Left lung (tissue), 4 donors: ENCODE measurements at regions not wholly inside any gene's neighbourhood (a gene's known extent, or its start where the extent isn't known, plus 50 kb on each side); places are given as distances from the start of the nearest gene placed in this dataset.

Source experiments
- ATAC-seq: fragments of 200-7000 bp; cut with Tn5 transposase; one replicate; pipeline ENCODE4 v1.9.1; 2020; ENCODE audit warnings: moderate library complexity
- DNase-seq, 4 donors: peaks; one replicate each; pipeline ENCODE4 v3.0.0-alpha.2; 2013 to 2020
- H3K27ac ChIP-seq, 2 donors: fragments of 200-600 bp; sonication (generic) in 1 of 2; one replicate each; pipeline versions ENCODE4 v1.5.0 to v1.8.0; 2020 to 2021
- H3K27me3 ChIP-seq, 2 donors: fragments of 200-600 bp; sonication (generic) in 1 of 2; one replicate each; pipeline versions ENCODE4 v1.5.0 to v1.8.0; 2020 to 2021
- H3K36me3 ChIP-seq, 2 donors: fragments of 200-600 bp; sonication (generic) in 1 of 2; one replicate each; pipeline versions ENCODE4 v1.5.0 to v1.8.0; 2020 to 2021
- H3K4me1 ChIP-seq, 2 donors: fragments of 200-600 bp; one replicate each; pipeline ENCODE4 v1.8.0; 2021
- H3K4me3 ChIP-seq, 2 donors: fragments of 200-600 bp; sonication (generic) in 1 of 2; one replicate each; pipeline versions ENCODE4 v1.5.0 to v1.8.0; 2020 to 2021; ENCODE audit warnings: mild to moderate bottlenecking in 1 of 2
- H3K9me3 ChIP-seq, 2 donors: fragments of 200-600 bp; sonication (generic) in 1 of 2; one replicate each; pipeline versions ENCODE4 v1.5.0 to v1.8.0; 2020 to 2021
- intact Hi-C, 2 donors: fragments of 100-400 bp; cut with DNase I; formaldehyde crosslinking; loops; one replicate each; pipeline versions ENCODE4 v1.11.2 to v1.14.2; 2022
- TF ChIP-seq, protein P1 (sequence below), 2 donors: fragments of 200-600 bp; sonication (generic) in 1 of 2; IDR thresholded peaks; one replicate each; pipeline versions ENCODE4 v1.5.0 to v1.8.0; 2021; ENCODE audit warnings: antibody characterized with exemption in 2 of 2
- donor health status: DM: no; HTN: yes; CAD: no.
- donor health status: DM: no; HTN: no; CAD: no.

GRCh38 chr10:129169115-129169514 is 297.9 kb upstream of the MGMT start:
- DNase-seq (no peak), ATAC-seq (no peak)
- Histone ChIP-seq H3K27ac (no peak overlapping the region), H3K27me3 (peaks cover 0 to 10% of the 10 kb centered on the region in 2 donors), H3K36me3 (no peaks in the 10 kb centered on the region), H3K4me3 (no peak overlapping the region), H3K4me1 (no peaks in the 10 kb centered on the region), H3K9me3 (no peaks in the 10 kb centered on the region)
- TF ChIP-seq, protein P1, sequence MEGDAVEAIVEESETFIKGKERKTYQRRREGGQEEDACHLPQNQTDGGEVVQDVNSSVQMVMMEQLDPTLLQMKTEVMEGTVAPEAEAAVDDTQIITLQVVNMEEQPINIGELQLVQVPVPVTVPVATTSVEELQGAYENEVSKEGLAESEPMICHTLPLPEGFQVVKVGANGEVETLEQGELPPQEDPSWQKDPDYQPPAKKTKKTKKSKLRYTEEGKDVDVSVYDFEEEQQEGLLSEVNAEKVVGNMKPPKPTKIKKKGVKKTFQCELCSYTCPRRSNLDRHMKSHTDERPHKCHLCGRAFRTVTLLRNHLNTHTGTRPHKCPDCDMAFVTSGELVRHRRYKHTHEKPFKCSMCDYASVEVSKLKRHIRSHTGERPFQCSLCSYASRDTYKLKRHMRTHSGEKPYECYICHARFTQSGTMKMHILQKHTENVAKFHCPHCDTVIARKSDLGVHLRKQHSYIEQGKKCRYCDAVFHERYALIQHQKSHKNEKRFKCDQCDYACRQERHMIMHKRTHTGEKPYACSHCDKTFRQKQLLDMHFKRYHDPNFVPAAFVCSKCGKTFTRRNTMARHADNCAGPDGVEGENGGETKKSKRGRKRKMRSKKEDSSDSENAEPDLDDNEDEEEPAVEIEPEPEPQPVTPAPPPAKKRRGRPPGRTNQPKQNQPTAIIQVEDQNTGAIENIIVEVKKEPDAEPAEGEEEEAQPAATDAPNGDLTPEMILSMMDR (IDR thresholded peaks at IDR 0.05), result no peak
- intact Hi-C loops, result no loop called here

DNA sequence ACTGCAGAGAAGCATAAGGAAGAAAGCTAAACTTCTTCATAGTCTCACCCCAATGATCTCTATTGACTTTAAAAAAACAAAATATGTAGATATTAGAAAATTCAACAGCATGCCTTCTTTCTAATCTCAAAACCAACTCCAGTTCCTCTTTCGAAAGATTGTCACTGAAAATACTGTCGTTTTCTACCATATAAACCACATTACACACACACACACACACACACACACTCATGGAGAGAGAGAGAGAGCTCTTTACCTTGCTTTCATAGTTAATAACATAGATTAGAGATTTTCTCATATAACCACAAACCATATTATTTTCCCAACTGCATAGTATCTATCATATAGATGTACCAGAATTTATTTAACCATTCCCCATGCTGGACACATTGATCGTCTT is 296.2 kb upstream of the MGMT start:
- H3K4me3 ChIP-seq, result no peak overlapping the region
- no peak overlapping the region for H3K27ac ChIP-seq
- no peaks in the 10 kb centered on the region for H3K4me1 ChIP-seq
- no peaks in the 10 kb centered on the region for H3K36me3 ChIP-seq
- DNase-seq (no peak), ATAC-seq (no peak)
- no peaks in the 10 kb centered on the region for H3K9me3 ChIP-seq
- intact Hi-C loops, result no loop called here
- H3K27me3 ChIP-seq, result peaks cover 4 to 25% of the 10 kb centered on the region in 2 donors
- TF ChIP-seq, protein P1 (IDR thresholded peaks at IDR 0.05), result no peak

GRCh38 chr10:129171812-129172211 is 295.2 kb upstream of the MGMT start:
- no peak overlapping the region for H3K4me3 ChIP-seq
- intact Hi-C loops, result no loop called here
- no peaks in the 10 kb centered on the region for H3K36me3 ChIP-seq
- no peaks in the 10 kb centered on the region for H3K4me1 ChIP-seq
- H3K9me3 ChIP-seq, result no peaks in the 10 kb centered on the region
- TF ChIP-seq, protein P1 (IDR thresholded peaks at IDR 0.05), result no peak
- H3K27ac ChIP-seq, result no peak overlapping the region
- DNase-seq, result no peak
- peaks cover 4 to 22% of the 10 kb centered on the region in 2 donors for H3K27me3 ChIP-seq
- no peak for ATAC-seq

GRCh38 chr10:129174232-129175014 is 292.6 kb upstream of the MGMT start:
- Histone ChIP-seq H3K27me3 (peaks cover 4 to 21% of the 10 kb centered on the region in 2 donors), H3K4me1 (no peaks in the 10 kb centered on the region), H3K4me3 (no peak overlapping the region), H3K9me3 (no peaks in the 10 kb centered on the region), H3K27ac (no peak overlapping the region), H3K36me3 (no peaks in the 10 kb centered on the region)
- ATAC-seq (no peak), DNase-seq (peak in 1 of 4 donors; percentile 56)
- intact Hi-C loops, result no loop called here
- TF ChIP-seq, protein P1 (IDR thresholded peaks at IDR 0.05), result no peak

GRCh38 chr10:129179245-129179971 is 287.6 kb upstream of the MGMT start:
- TF ChIP-seq, protein P1 (IDR thresholded peaks at IDR 0.05), result no peak
- Histone ChIP-seq H3K27ac (no peak overlapping the region), H3K36me3 (no peaks in the 10 kb centered on the region), H3K4me1 (no peaks in the 10 kb centered on the region), H3K9me3 (no peaks in the 10 kb centered on the region), H3K27me3 (peaks cover 4 to 19% of the 10 kb centered on the region in 2 donors), H3K4me3 (no peak overlapping the region)
- intact Hi-C loops, result no loop called here
- DNase-seq (peak in 1 of 4 donors; percentile 42), ATAC-seq (no peak)
